ENCODE measurements at regions not wholly inside any gene's neighbourhood (a gene's known extent, or its start where the extent isn't known, plus 50 kb on each side); places are given as distances from the start of the nearest gene placed in this dataset.

GRCh38 chr11:119885067-119885466 is 156.1 kb upstream of the NECTIN1 start:
- DNase-seq (ENCODE audit: low read depth) = no peak

- DNase-seq (ENCODE audit: low read depth) = no peak
Observed at GRCh38 chr11:119882316-119882715, 153.3 kb upstream of the NECTIN1 start.

GRCh38 chr11:119880873-119881272 is 151.9 kb upstream of the NECTIN1 start:
- no peak for DNase-seq (ENCODE audit: low read depth)

- DNase-seq (ENCODE audit: low read depth) = no peak
Observed at GRCh38 chr11:119880143-119880542, 151.1 kb upstream of the NECTIN1 start.

- no peak for DNase-seq (ENCODE audit: low read depth)
Observed at GRCh38 chr11:119878990-119879389, 150.0 kb upstream of the NECTIN1 start.

- no peak for DNase-seq (ENCODE audit: low read depth)
Observed at GRCh38 chr11:119876841-119877240, 147.8 kb upstream of the NECTIN1 start.

GRCh38 chr11:119875841-119876600 is 147.0 kb upstream of the NECTIN1 start:
- no peak for DNase-seq (ENCODE audit: low read depth)

GRCh38 chr11:119874660-119875238 is 145.7 kb upstream of the NECTIN1 start:
- no peak for DNase-seq (ENCODE audit: low read depth)

GRCh38 chr11:119873761-119874421 is 144.9 kb upstream of the NECTIN1 start:
- no peak for DNase-seq (ENCODE audit: low read depth)

- no peak for DNase-seq (ENCODE audit: low read depth)
Observed at GRCh38 chr11:119872611-119873310, 143.8 kb upstream of the NECTIN1 start.

GRCh38 chr11:119865661-119866156 is 136.7 kb upstream of the NECTIN1 start:
- DNase-seq (ENCODE audit: low read depth) = peak; percentile 6

GRCh38 chr11:119864836-119865235 is 135.8 kb upstream of the NECTIN1 start:
- no peak for DNase-seq (ENCODE audit: low read depth)

GRCh38 chr11:119863851-119864601 is 135.0 kb upstream of the NECTIN1 start:
- DNase-seq (ENCODE audit: low read depth) = no peak

- DNase-seq (ENCODE audit: low read depth) = no peak
Observed at GRCh38 chr11:119863236-119863635, 134.2 kb upstream of the NECTIN1 start.

- no peak for DNase-seq (ENCODE audit: low read depth)
Observed at GRCh38 chr11:119861160-119861559, 132.2 kb upstream of the NECTIN1 start.

- no peak for DNase-seq (ENCODE audit: low read depth)
Observed at GRCh38 chr11:119860561-119861094, 131.6 kb upstream of the NECTIN1 start.

- DNase-seq (ENCODE audit: low read depth) = no peak
Observed at GRCh38 chr11:119859684-119860083, 130.7 kb upstream of the NECTIN1 start.

GRCh38 chr11:119858288-119858687 is 129.3 kb upstream of the NECTIN1 start:
- no peak for DNase-seq (ENCODE audit: low read depth)

- DNase-seq (ENCODE audit: low read depth) = no peak
Observed at GRCh38 chr11:119856681-119857485, 127.9 kb upstream of the NECTIN1 start.

- no peak for DNase-seq (ENCODE audit: low read depth)
Observed at GRCh38 chr11:119855066-119855465, 126.1 kb upstream of the NECTIN1 start.

- no peak for DNase-seq (ENCODE audit: low read depth)
Observed at GRCh38 chr11:119854521-119854920, 125.5 kb upstream of the NECTIN1 start.
